D721Med (cell line): ENCODE measurements at regions not wholly inside any gene's neighbourhood (a gene's known extent, or its start where the extent isn't known, plus 50 kb on each side); places are given as distances from the start of the nearest gene placed in this dataset.

Source experiments
- DNase-seq: peaks from one replicate; pipeline ENCODE4 v3.0.0; 2011; ENCODE audit warnings: low spot score; ENCODE audit not compliant: insufficient read length
- FAIRE-seq: peaks from 2 replicates; lab custom pipeline; 2011; peaks lifted over from hg19 to GRCh38; lab: Jason Lieb, UNC
- CTCF ChIP-seq: IDR thresholded peaks from 2 replicates; pipeline ENCODE4 v1.5.1; 2012; ENCODE audit warnings: mild to moderate bottlenecking, control low read depth; ENCODE audit not compliant: insufficient read depth; ENCODE audit errors: missing control alignments

- peak; percentile 96 for FAIRE-seq
- DNase-seq: no peak
- TF ChIP-seq CTCF: no peak
Measured at GRCh38 chr2:56017784-56018183, 94.2 kb upstream of the EFEMP1 start.

GRCh38 chr2:56018267-56018666, 94.7 kb upstream of the EFEMP1 start:
- no peak for DNase-seq
- no peak for FAIRE-seq
- TF ChIP-seq CTCF: no peak

- TF ChIP-seq CTCF: no peak
- DNase-seq (no peak), FAIRE-seq (peak; percentile 64)
Measured at GRCh38 chr2:56021136-56021474, 97.5 kb upstream of the EFEMP1 start.

- DNase-seq (no peak), FAIRE-seq (no peak)
- no peak for TF ChIP-seq CTCF
Measured at GRCh38 chr2:56021579-56021978, 98.0 kb upstream of the EFEMP1 start.

- TF ChIP-seq CTCF: no peak
- FAIRE-seq (no peak), DNase-seq (no peak)
Measured at GRCh38 chr2:56025469-56026193, 102.0 kb upstream of the EFEMP1 start.

GRCh38 chr2:56026828-56027227, 103.2 kb upstream of the EFEMP1 start:
- no peak for FAIRE-seq
- no peak for DNase-seq
- TF ChIP-seq CTCF: no peak

- no peak for TF ChIP-seq CTCF
- DNase-seq (no peak), FAIRE-seq (no peak)
Measured at GRCh38 chr2:56030062-56030461, 106.5 kb upstream of the EFEMP1 start.
